Stimulated activated CD4-positive, alpha-beta T cell treated with anti-CD3 and anti-CD28 coated beads, TNF-alpha, amount 100 ng/mL, for 24 hours (primary cell): ENCODE measurements at regions not wholly inside any gene's neighbourhood (a gene's known extent, or its start where the extent isn't known, plus 50 kb on each side); places are given as distances from the start of the nearest gene placed in this dataset.

Experiments used
- DNase-seq, 3 experiments: peaks; one replicate each; pipeline ENCODE4 v3.0.0-alpha.2; 2020; ENCODE audit warnings: low read depth in 3 of 3

GRCh38 chr2:236947896-236948295, 137.8 kb upstream of the COPS8 start:
- DNase-seq, result no peak

GRCh38 chr2:236949089-236949905, 136.4 kb upstream of the COPS8 start:
- DNase-seq, result no peak

- DNase-seq, result no peak
Observed at GRCh38 chr2:236951830-236952475, 133.7 kb upstream of the COPS8 start.

- DNase-seq, result no peak
Observed at GRCh38 chr2:236954641-236955040, 131.0 kb upstream of the COPS8 start.

GRCh38 chr2:236955521-236956030, 130.1 kb upstream of the COPS8 start:
- no peak for DNase-seq

- no peak for DNase-seq
Observed at GRCh38 chr2:236956031-236956618, 129.6 kb upstream of the COPS8 start.

- no peak for DNase-seq
Observed at GRCh38 chr2:236956641-236957040, 129.0 kb upstream of the COPS8 start.

GRCh38 chr2:236959036-236959435, 126.7 kb upstream of the COPS8 start:
- no peak for DNase-seq

GRCh38 chr2:236959876-236960275, 125.8 kb upstream of the COPS8 start:
- no peak for DNase-seq

GRCh38 chr2:236960531-236960930, 125.2 kb upstream of the COPS8 start:
- no peak for DNase-seq

GRCh38 chr2:236962816-236963215, 122.9 kb upstream of the COPS8 start:
- DNase-seq, result no peak

GRCh38 chr2:236963631-236964182, 122.0 kb upstream of the COPS8 start:
- no peak for DNase-seq

GRCh38 chr2:236964291-236964690, 121.4 kb upstream of the COPS8 start:
- no peak for DNase-seq

GRCh38 chr2:236965021-236965840, 120.5 kb upstream of the COPS8 start:
- no peak for DNase-seq

GRCh38 chr2:236965841-236966096, 119.9 kb upstream of the COPS8 start:
- no peak for DNase-seq

- no peak for DNase-seq
Observed at GRCh38 chr2:236967499-236967783, 118.2 kb upstream of the COPS8 start.

- DNase-seq, result no peak
Observed at GRCh38 chr2:236968101-236968879, 117.4 kb upstream of the COPS8 start.

GRCh38 chr2:236968880-236969534, 116.7 kb upstream of the COPS8 start:
- no peak for DNase-seq

- peak in 1 of 3 experiments; percentile 29 for DNase-seq
Observed at GRCh38 chr2:236969767-236970655, 115.7 kb upstream of the COPS8 start.

- no peak for DNase-seq
Observed at GRCh38 chr2:236970656-236971010, 115.1 kb upstream of the COPS8 start.
